ENCODE measurements at regions not wholly inside any gene's neighbourhood (a gene's known extent, or its start where the extent isn't known, plus 50 kb on each side); places are given as distances from the start of the nearest gene placed in this dataset.
A peak's percentile ranks its signal among the peaks of the same experiment; 100 is the strongest.

- Histone ChIP-seq H3K4me1 (no peaks in the 10 kb centered on the region), H3K27me3 (peaks cover 0 to 19% of the 10 kb centered on the region in 2 donors), H3K9me3 (no peaks in the 10 kb centered on the region), H3K36me3 (no peaks in the 10 kb centered on the region), H3K4me3 (peak overlapping the region; percentile 36 to 68 (median 44)), H3K27ac (peak overlapping the region in 1 of 2 donors; percentile 88)
- TF ChIP-seq CTCF (IDR thresholded peaks at IDR 0.05): no peak
- no peak for TF ChIP-seq POLR2AphosphoS5 (IDR thresholded peaks at IDR 0.05)
- TF ChIP-seq POLR2A (IDR thresholded peaks at IDR 0.05): no peak
- DNase-seq (ENCODE audit: low spot score in 2 of 2): no peak
- intact Hi-C loops (cut with DNase I; ENCODE audit: low total_unique reads): no loop called here
These were observed 1004.6 kb upstream of the NR2F2 start for GRCh38 chr15:95325763-95326404.

GRCh38 chr15:95326431-95327182 is 1003.9 kb upstream of the NR2F2 start:
- Histone ChIP-seq H3K27ac (peak overlapping the region; percentile 29 to 88), H3K36me3 (no peaks in the 10 kb centered on the region), H3K27me3 (peaks cover 0 to 19% of the 10 kb centered on the region in 2 donors), H3K9me3 (no peaks in the 10 kb centered on the region), H3K4me1 (no peaks in the 10 kb centered on the region), H3K4me3 (peak overlapping the region; percentile 36 to 68 (median 44))
- intact Hi-C loops (cut with DNase I; ENCODE audit: low total_unique reads): no loop called here
- no peak for DNase-seq (ENCODE audit: low spot score in 2 of 2)
- no peak for TF ChIP-seq POLR2A (IDR thresholded peaks at IDR 0.05)
- TF ChIP-seq CTCF (IDR thresholded peaks at IDR 0.05): no peak
- peak in 1 of 3 donors; percentile 27 for TF ChIP-seq POLR2AphosphoS5 (IDR thresholded peaks at IDR 0.05)

- no peaks in the 10 kb centered on the region for H3K9me3 ChIP-seq
- peak overlapping the region; percentile 36 to 68 (median 44) for H3K4me3 ChIP-seq
- peaks cover 0 to 19% of the 10 kb centered on the region in 2 donors for H3K27me3 ChIP-seq
- no peaks in the 10 kb centered on the region for H3K4me1 ChIP-seq
- TF ChIP-seq POLR2AphosphoS5 (IDR thresholded peaks at IDR 0.05): no peak
- no peak for TF ChIP-seq CTCF (IDR thresholded peaks at IDR 0.05)
- TF ChIP-seq POLR2A (IDR thresholded peaks at IDR 0.05): no peak
- intact Hi-C loops (cut with DNase I; ENCODE audit: low total_unique reads): no loop called here
- H3K27ac ChIP-seq: peak overlapping the region; percentile 29 to 88
- no peaks in the 10 kb centered on the region for H3K36me3 ChIP-seq
- no peak for DNase-seq (ENCODE audit: low spot score in 2 of 2)
These were observed 1003.3 kb upstream of the NR2F2 start for GRCh38 chr15:95327183-95327525.

GRCh38 chr15:95327661-95328060 is 1002.8 kb upstream of the NR2F2 start:
- DNase-seq (ENCODE audit: low spot score in 2 of 2): no peak
- Histone ChIP-seq H3K27me3 (peaks cover 0 to 19% of the 10 kb centered on the region in 2 donors), H3K36me3 (no peaks in the 10 kb centered on the region), H3K4me1 (no peaks in the 10 kb centered on the region), H3K27ac (peak overlapping the region in 1 of 2 donors; percentile 20), H3K4me3 (no peak overlapping the region), H3K9me3 (no peaks in the 10 kb centered on the region)
- intact Hi-C loops (cut with DNase I; ENCODE audit: low total_unique reads): no loop called here
- no peak for TF ChIP-seq CTCF (IDR thresholded peaks at IDR 0.05)
- TF ChIP-seq POLR2AphosphoS5 (IDR thresholded peaks at IDR 0.05): no peak
- no peak for TF ChIP-seq POLR2A (IDR thresholded peaks at IDR 0.05)

GRCh38 chr15:95328559-95328958 is 1001.9 kb upstream of the NR2F2 start:
- Histone ChIP-seq H3K4me3 (no peak overlapping the region), H3K27ac (no peak overlapping the region)
- intact Hi-C loops (cut with DNase I; ENCODE audit: low total_unique reads): no loop called here

More at GRCh38 chr15:95328559-95328958, 1001.9 kb upstream of the NR2F2 start:
- Histone ChIP-seq H3K27me3 (peaks cover 0 to 19% of the 10 kb centered on the region in 2 donors), H3K36me3 (no peaks in the 10 kb centered on the region), H3K4me1 (no peaks in the 10 kb centered on the region), H3K9me3 (no peaks in the 10 kb centered on the region)
- DNase-seq (ENCODE audit: low spot score in 2 of 2): no peak
- TF ChIP-seq CTCF (IDR thresholded peaks at IDR 0.05) (no peak), POLR2A (IDR thresholded peaks at IDR 0.05) (no peak), POLR2AphosphoS5 (IDR thresholded peaks at IDR 0.05) (no peak)
